ENCODE measurements at regions not wholly inside any gene's neighbourhood (a gene's known extent, or its start where the extent isn't known, plus 50 kb on each side); places are given as distances from the start of the nearest gene placed in this dataset.
A peak's percentile ranks its signal among the peaks of the same experiment; 100 is the strongest.

- TF ChIP-seq GATA1 (IDR thresholded peaks at IDR 0.05; ENCODE audit: low read depth, low read length) (no peak), POLR2A (IDR thresholded peaks at IDR 0.05; ENCODE audit: low read length) (no peak)
- no peak for DNase-seq
Observed at GRCh38 chr5:68533571-68534084, 318.1 kb downstream of the PIK3R1 start.

GRCh38 chr5:68534131-68534940 lies 318.8 kb downstream of the PIK3R1 start:
- no peak for DNase-seq
- TF ChIP-seq POLR2A (IDR thresholded peaks at IDR 0.05; ENCODE audit: low read length) (no peak), GATA1 (IDR thresholded peaks at IDR 0.05; ENCODE audit: low read depth, low read length) (no peak)

- no peak for TF ChIP-seq GATA1 (IDR thresholded peaks at IDR 0.05; ENCODE audit: low read depth, low read length)
- TF ChIP-seq POLR2A (IDR thresholded peaks at IDR 0.05; ENCODE audit: low read length), result no peak
Observed at GRCh38 chr5:68534956-68535520, 319.5 kb downstream of the PIK3R1 start.

GRCh38 chr5:68538814-68539420 lies 323.4 kb downstream of the PIK3R1 start:
- DNase-seq, result no peak

More at GRCh38 chr5:68534956-68535520, 319.5 kb downstream of the PIK3R1 start:
- no peak for DNase-seq

GRCh38 chr5:68540798-68541590 lies 325.4 kb downstream of the PIK3R1 start:
- TF ChIP-seq POLR2A (IDR thresholded peaks at IDR 0.05; ENCODE audit: low read length) (no peak), GATA1 (IDR thresholded peaks at IDR 0.05; ENCODE audit: low read depth, low read length) (no peak)
- DNase-seq, result no peak

More at GRCh38 chr5:68538814-68539420, 323.4 kb downstream of the PIK3R1 start:
- no peak for TF ChIP-seq POLR2A (IDR thresholded peaks at IDR 0.05; ENCODE audit: low read length)
- TF ChIP-seq GATA1 (IDR thresholded peaks at IDR 0.05; ENCODE audit: low read depth, low read length), result no peak

GRCh38 chr5:68542207-68542606 lies 326.7 kb downstream of the PIK3R1 start:
- peak in 1 of 2 experiments; percentile 13 for DNase-seq
- TF ChIP-seq POLR2A (IDR thresholded peaks at IDR 0.05; ENCODE audit: low read length) (no peak), GATA1 (IDR thresholded peaks at IDR 0.05; ENCODE audit: low read depth, low read length) (no peak)

GRCh38 chr5:68543212-68543611 lies 327.7 kb downstream of the PIK3R1 start:
- no peak for DNase-seq
- TF ChIP-seq GATA1 (IDR thresholded peaks at IDR 0.05; ENCODE audit: low read depth, low read length) (no peak), POLR2A (IDR thresholded peaks at IDR 0.05; ENCODE audit: low read length) (no peak)

- no peak for DNase-seq
- TF ChIP-seq GATA1 (IDR thresholded peaks at IDR 0.05; ENCODE audit: low read depth, low read length), result no peak
- TF ChIP-seq POLR2A (IDR thresholded peaks at IDR 0.05; ENCODE audit: low read length), result no peak
Observed at GRCh38 chr5:68544091-68544647, 328.6 kb downstream of the PIK3R1 start.

- no peak for TF ChIP-seq GATA1 (IDR thresholded peaks at IDR 0.05; ENCODE audit: low read depth, low read length)
- TF ChIP-seq POLR2A (IDR thresholded peaks at IDR 0.05; ENCODE audit: low read length), result no peak
- DNase-seq, result no peak
Observed at GRCh38 chr5:68544648-68545552, 329.3 kb downstream of the PIK3R1 start.

GRCh38 chr5:68545636-68546295 lies 330.2 kb downstream of the PIK3R1 start:
- no peak for DNase-seq
- TF ChIP-seq POLR2A (IDR thresholded peaks at IDR 0.05; ENCODE audit: low read length) (no peak), GATA1 (IDR thresholded peaks at IDR 0.05; ENCODE audit: low read depth, low read length) (no peak)

- DNase-seq, result no peak
- no peak for TF ChIP-seq POLR2A (IDR thresholded peaks at IDR 0.05; ENCODE audit: low read length)
- no peak for TF ChIP-seq GATA1 (IDR thresholded peaks at IDR 0.05; ENCODE audit: low read depth, low read length)
Observed at GRCh38 chr5:68547056-68547455, 331.5 kb downstream of the PIK3R1 start.

- TF ChIP-seq POLR2A (IDR thresholded peaks at IDR 0.05; ENCODE audit: low read length), result no peak
- no peak for DNase-seq
Observed at GRCh38 chr5:68547622-68548021, 332.1 kb downstream of the PIK3R1 start.
